Uterus (tissue), 2 donors: ENCODE measurements at regions not wholly inside any gene's neighbourhood (a gene's known extent, or its start where the extent isn't known, plus 50 kb on each side); places are given as distances from the start of the nearest gene placed in this dataset.

Experiments
- CTCF ChIP-seq, 4 experiments: fragments of 200-600 bp in 2 of 4; fragments of 450-650 bp in 2 of 4; sonication (generic) in 2 of 4; IDR thresholded peaks; one replicate each; pipeline ENCODE4 v1.5.1; 2016 to 2019; ENCODE audit warnings: antibody characterized with exemption in 4 of 4, mild to moderate bottlenecking in 2 of 4, moderate library complexity in 1 of 4
- POLR2A ChIP-seq, 2 donors: fragments of 450-650 bp; IDR thresholded peaks; one replicate each; pipeline ENCODE4 v1.6.1; 2016; ENCODE audit warnings: antibody characterized with exemption in 2 of 2, mild to moderate bottlenecking in 1 of 2, moderate library complexity in 1 of 2

GRCh38 chrX:8864161-8864560 is 63.0 kb upstream of the FAM9A start:
- TF ChIP-seq CTCF (IDR thresholded peaks at IDR 0.05) (no peak), POLR2A (IDR thresholded peaks at IDR 0.05) (no peak)
